SK-N-SH (cell line): ENCODE measurements at regions not wholly inside any gene's neighbourhood (a gene's known extent, or its start where the extent isn't known, plus 50 kb on each side); places are given as distances from the start of the nearest gene placed in this dataset.

Experiments
- CTCF ChIA-PET: fragments of 300-600, 350-600 bp; formaldehyde crosslinking; extraction: SDS; loops from one replicate; lab custom pipeline; 2021; lab: Yijun Ruan, JAX
- POLR2A ChIA-PET: fragments of 350-600 bp; sonication (Branson Sonifier 250); formaldehyde crosslinking; extraction: SDS; loops from one replicate; lab custom pipeline; 2020; ENCODE audit warnings: antibody characterized with exemption, inconsistent platforms; lab: Yijun Ruan, JAX
- DNase-seq: peaks from one replicate; pipeline ENCODE4 v3.0.0; 2012
- H2AFZ ChIP-seq: fragments of 200-600 bp; sonication (generic); 2 replicates; pipeline ENCODE4 v1.8.1; 2016; ENCODE audit warnings: antibody characterized with exemption, mild to moderate bottlenecking, low read depth
- H3F3A ChIP-seq: fragments of 200-600 bp; sonication (generic); replicated peaks from 2 replicates; pipeline ENCODE3; 2016; ENCODE audit warnings: antibody characterized with exemption, mild to moderate bottlenecking; ENCODE audit not compliant: insufficient read depth
- H3K27ac ChIP-seq, 2 experiments: fragments of 200-500 bp in 1 of 2; fragments of 200-600 bp in 1 of 2; sonication (Bioruptor generic) in 1 of 2; sonication (generic), shearing (Covaris generic) in 1 of 2; 2 replicates each; pipeline versions ENCODE4 v1.5.1 to v1.6.1; 2014 to 2016; ENCODE audit warnings: low read depth in 2 of 2, inconsistent platforms in 1 of 2, low read length in 1 of 2, mild to moderate bottlenecking in 1 of 2, mixed read lengths in 1 of 2
- H3K27me3 ChIP-seq: fragments of 200-600 bp; sonication (generic), shearing (Covaris generic); 2 replicates; pipeline ENCODE4 v1.6.1; 2016; ENCODE audit warnings: mixed run types; ENCODE audit not compliant: insufficient read depth
- H3K36me3 ChIP-seq, 2 experiments: fragments of 200-500 bp in 1 of 2; fragments of 200-600 bp in 1 of 2; sonication (Bioruptor generic) in 1 of 2; sonication (generic) in 1 of 2; replicated peaks in 1 of 2; 2 replicates each; pipeline versions ENCODE3 to v1.5.1; 2014 to 2016; ENCODE audit warnings: low read length in 1 of 2, mild to moderate bottlenecking in 1 of 2; ENCODE audit not compliant: insufficient read depth in 2 of 2, control insufficient read depth in 1 of 2
- H3K4me1 ChIP-seq, 2 experiments: fragments of 200-500 bp in 1 of 2; fragments of 200-600 bp in 1 of 2; sonication (Bioruptor generic) in 1 of 2; sonication (generic), shearing (Covaris generic) in 1 of 2; 2 replicates each; pipeline versions ENCODE4 v1.5.1 to v1.6.1; 2014 to 2016; ENCODE audit warnings: low read depth in 1 of 2, low read length in 1 of 2, mixed run types in 1 of 2; ENCODE audit not compliant: insufficient read depth in 2 of 2, control insufficient read depth in 1 of 2
- H3K4me2 ChIP-seq: fragments of 200-600 bp; sonication (generic), shearing (Covaris generic); 2 replicates; pipeline ENCODE4 v1.6.1; 2017; ENCODE audit warnings: mixed run types
- H3K4me3 ChIP-seq, 2 experiments: fragments of 200-500 bp in 1 of 2; fragments of 200-600 bp in 1 of 2; sonication (Bioruptor generic) in 1 of 2; sonication (generic), shearing (Covaris generic) in 1 of 2; 2 replicates each; pipeline versions ENCODE4 v1.5.1 to v1.8.1; 2014 to 2016; ENCODE audit warnings: low read depth in 2 of 2, inconsistent platforms in 1 of 2, low read length in 1 of 2, mild to moderate bottlenecking in 1 of 2, mixed read lengths in 1 of 2, moderate library complexity in 1 of 2
- H3K79me2 ChIP-seq: fragments of 200-600 bp; sonication (generic); 2 replicates; pipeline ENCODE4 v1.8.1; 2017; ENCODE audit warnings: mild to moderate bottlenecking; ENCODE audit not compliant: insufficient read depth
- H3K9ac ChIP-seq: fragments of 200-600 bp; sonication (generic); 2 replicates; pipeline ENCODE4 v1.6.1; 2017; ENCODE audit warnings: mixed run types
- H3K9me2 ChIP-seq: fragments of 200-600 bp; sonication (generic); 2 replicates; pipeline ENCODE4 v1.6.1; 2017; ENCODE audit warnings: mixed run types
- H3K9me3 ChIP-seq: fragments of 200-600 bp; sonication (generic); 2 replicates; pipeline ENCODE4 v1.6.1; 2017; ENCODE audit warnings: mixed run types, mild to moderate bottlenecking, moderate library complexity
- H4K20me1 ChIP-seq: fragments of 200-600 bp; sonication (generic); 2 replicates; pipeline ENCODE4 v1.6.1; 2017; ENCODE audit warnings: mild to moderate bottlenecking, mixed run types; ENCODE audit not compliant: insufficient read depth
- CHD2 ChIP-seq: fragments of 150-350 bp; IDR thresholded peaks from 2 replicates; pipeline ENCODE4 v1.6.1; 2018; ENCODE audit warnings: low read length; ENCODE audit not compliant: partially characterized antibody
- ELF1 ChIP-seq: IDR thresholded peaks from 2 replicates; pipeline ENCODE4 v1.4.0; 2012
- EP300 ChIP-seq, 2 experiments: IDR thresholded peaks; 2 replicates each; pipeline versions ENCODE4 v1.4.0 to v1.6.1; 2012; ENCODE audit warnings: borderline replicate concordance in 1 of 2, low read depth in 1 of 2, low read length in 1 of 2
- EZH2phosphoT487 ChIP-seq: fragments of 200-600 bp; sonication (generic); IDR thresholded peaks from 2 replicates; pipeline ENCODE4 v1.6.1; 2017; ENCODE audit warnings: low read depth, mixed run types, mild to moderate bottlenecking, antibody characterized with exemption, moderate library complexity, borderline replicate concordance
- FOSL2 ChIP-seq: IDR thresholded peaks from 2 replicates; pipeline ENCODE4 v1.4.0; 2012; ENCODE audit warnings: low read depth, mild to moderate bottlenecking, moderate library complexity, borderline replicate concordance
- FOXJ3 ChIP-seq: sonication (generic); formaldehyde crosslinking; IDR thresholded peaks from 2 replicates; pipeline ENCODE4 v1.5.1; 2020; ENCODE audit warnings: mild to moderate bottlenecking, missing genetic modification reagents
- GABPA ChIP-seq: IDR thresholded peaks from 2 replicates; pipeline ENCODE4 v1.4.0; 2012; ENCODE audit warnings: low read depth, mild to moderate bottlenecking
- JUND ChIP-seq: IDR thresholded peaks from 2 replicates; pipeline ENCODE4 v1.4.0; 2012
- MEF2A ChIP-seq: IDR thresholded peaks from 2 replicates; pipeline ENCODE4 v1.4.0; 2012; ENCODE audit warnings: low read depth, borderline replicate concordance
- MXI1 ChIP-seq: IDR thresholded peaks from 2 replicates; pipeline ENCODE4 v1.6.1; 2012; ENCODE audit warnings: mild to moderate bottlenecking, low read depth, low read length, improper control_type of control experiment
- NFIC ChIP-seq: IDR thresholded peaks from 2 replicates; pipeline ENCODE4 v1.4.0; 2012; ENCODE audit warnings: borderline replicate concordance
- NRF1 ChIP-seq: IDR thresholded peaks from 2 replicates; pipeline ENCODE4 v1.6.1; 2012; ENCODE audit warnings: low read depth, mild to moderate bottlenecking, low read length
- POLR2AphosphoS5 ChIP-seq: IDR thresholded peaks from 2 replicates; pipeline ENCODE4 v1.6.1; 2012; ENCODE audit warnings: low read depth, low read length
- RAD21 ChIP-seq: IDR thresholded peaks from 2 replicates; pipeline ENCODE4 v1.6.1; 2012; ENCODE audit warnings: mild to moderate bottlenecking, low read length
- RCOR1 ChIP-seq: fragments of 150-350 bp; IDR thresholded peaks from 2 replicates; pipeline ENCODE4 v1.6.1; 2017; ENCODE audit warnings: antibody characterized with exemption, low read length
- RXRA ChIP-seq: IDR thresholded peaks from 2 replicates; pipeline ENCODE4 v1.4.0; 2012; ENCODE audit warnings: low read depth, mild to moderate bottlenecking, borderline replicate concordance
- SIN3A ChIP-seq: IDR thresholded peaks from 2 replicates; pipeline ENCODE4 v1.6.1; 2012; ENCODE audit warnings: low read depth, mild to moderate bottlenecking, low read length, moderate library complexity, borderline replicate concordance
- SMC3 ChIP-seq: IDR thresholded peaks from 2 replicates; pipeline ENCODE4 v1.6.1; 2012; ENCODE audit warnings: low read depth, low read length, improper control_type of control experiment
- TAF1 ChIP-seq: IDR thresholded peaks from 2 replicates; pipeline ENCODE4 v1.6.1; 2012; ENCODE audit warnings: low read depth, mild to moderate bottlenecking, low read length, moderate library complexity, borderline replicate concordance
- TCF12 ChIP-seq: IDR thresholded peaks from 2 replicates; pipeline ENCODE4 v1.4.0; 2012
- TEAD4 ChIP-seq: IDR thresholded peaks from 2 replicates; pipeline ENCODE4 v1.4.0; 2012; ENCODE audit warnings: mild to moderate bottlenecking, borderline replicate concordance; ENCODE audit not compliant: insufficient read depth
- YY1 ChIP-seq: IDR thresholded peaks from 2 replicates; pipeline ENCODE4 v1.4.0; 2012; ENCODE audit warnings: low read depth, mild to moderate bottlenecking
- WGBS: methylation state at CpG from one replicate; pipeline ENCODE4 v1.1.6; 2017; ENCODE audit warnings: low lambda C conversion rate; 5-methylcytosine and 5-hydroxymethylcytosine counted together
- TF ChIP-seq, protein P1 (sequence below): IDR thresholded peaks from 2 replicates; pipeline ENCODE4 v1.4.0; 2012; ENCODE audit warnings: low read depth
- TF ChIP-seq, protein P2 (sequence below): fragments of 200-600 bp; sonication (generic); IDR thresholded peaks from 2 replicates; pipeline ENCODE4 v1.6.1; 2017; ENCODE audit warnings: antibody characterized with exemption, mild to moderate bottlenecking, moderate library complexity
- TF ChIP-seq, protein P3 (sequence below): IDR thresholded peaks from 2 replicates; pipeline ENCODE4 v1.4.0; 2012; ENCODE audit warnings: low read depth, borderline replicate concordance
- TF ChIP-seq, protein P4 (sequence below): fragments of 150-350 bp; IDR thresholded peaks from 2 replicates; pipeline ENCODE4 v1.6.1; 2017; ENCODE audit warnings: antibody characterized with exemption, low read length, low read depth, borderline replicate concordance
- TF ChIP-seq, protein P5 (sequence below): IDR thresholded peaks from 2 replicates; pipeline ENCODE4; 2012
- TF ChIP-seq, protein P6 (sequence below): fragments of 150-350 bp; IDR thresholded peaks from 2 replicates; pipeline ENCODE4 v1.6.1; 2016; ENCODE audit warnings: mild to moderate bottlenecking, low read depth, low read length

DNA sequence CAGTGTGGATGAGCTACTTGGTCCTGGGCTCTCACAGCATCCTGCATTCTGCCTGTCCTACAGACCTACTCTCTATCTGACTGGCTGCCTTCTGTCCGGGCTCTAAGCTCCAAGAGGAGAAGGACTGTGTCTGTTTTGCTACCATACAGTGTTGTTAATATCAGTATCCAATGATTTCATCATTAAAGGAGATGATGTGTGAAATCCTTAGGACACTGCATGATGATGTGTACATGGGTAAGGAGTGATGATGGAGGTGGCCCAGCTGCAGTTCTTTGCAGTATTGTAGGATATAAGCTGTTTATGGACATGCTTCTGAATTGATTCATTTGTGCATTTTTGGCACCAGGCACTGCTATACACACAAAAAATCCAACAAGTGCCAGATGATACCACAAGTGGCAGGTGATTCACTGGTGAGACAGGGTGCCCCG, 536.9 kb upstream of the CDH11 start:
- H3K9ac ChIP-seq = no peak overlapping the region
- no peaks in the 10 kb centered on the region for H3K9me3 ChIP-seq
- peaks cover 13% of the 10 kb centered on the region for H3F3A ChIP-seq
- CTCF ChIA-PET = no interaction called here
- H3K9me2 ChIP-seq = no peaks in the 10 kb centered on the region
- POLR2A ChIA-PET = no interaction called here
- DNase-seq = no peak
- no peak overlapping the region for H3K4me2 ChIP-seq
- no peaks in the 10 kb centered on the region for H3K79me2 ChIP-seq
- H3K4me1 ChIP-seq = peaks cover 24 to 55% of the 10 kb centered on the region in 2 experiments; a peak in 3 of 4 replicates
- peak overlapping the region; percentile 46 to 63; a peak in 3 of 4 replicates for H3K27ac ChIP-seq
- no peaks in the 10 kb centered on the region for H4K20me1 ChIP-seq
- WGBS = 36% methylated on average over 2 of the region's 2 CpGs
- peak overlapping the region; percentile 54; the same call in 1 of the 2 replicates for H2AFZ ChIP-seq
- H3K27me3 ChIP-seq = no peaks in the 10 kb centered on the region
- H3K36me3 ChIP-seq = no peaks in the 10 kb centered on the region
- no peak overlapping the region for H3K4me3 ChIP-seq
- TF ChIP-seq GABPA = no peak
- no peak for TF ChIP-seq POLR2AphosphoS5
- no peak for TF ChIP-seq YY1
- no peak for TF ChIP-seq MEF2A
- TF ChIP-seq RCOR1 = no peak
- TF ChIP-seq TAF1 = no peak
- no peak for TF ChIP-seq RAD21
- no peak for TF ChIP-seq FOXJ3
- no peak for TF ChIP-seq CHD2
- TF ChIP-seq, protein P1, sequence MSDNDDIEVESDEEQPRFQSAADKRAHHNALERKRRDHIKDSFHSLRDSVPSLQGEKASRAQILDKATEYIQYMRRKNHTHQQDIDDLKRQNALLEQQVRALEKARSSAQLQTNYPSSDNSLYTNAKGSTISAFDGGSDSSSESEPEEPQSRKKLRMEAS = no peak
- TF ChIP-seq NRF1 = no peak
- TF ChIP-seq EZH2phosphoT487 = no peak
- no peak for TF ChIP-seq EP300 (IDR thresholded peaks at IDR 0.05; ENCODE audit: borderline replicate concordance in 1 of 2, low read depth in 1 of 2, low read length in 1 of 2)
- TF ChIP-seq TEAD4 = no peak
- TF ChIP-seq, protein P2, sequence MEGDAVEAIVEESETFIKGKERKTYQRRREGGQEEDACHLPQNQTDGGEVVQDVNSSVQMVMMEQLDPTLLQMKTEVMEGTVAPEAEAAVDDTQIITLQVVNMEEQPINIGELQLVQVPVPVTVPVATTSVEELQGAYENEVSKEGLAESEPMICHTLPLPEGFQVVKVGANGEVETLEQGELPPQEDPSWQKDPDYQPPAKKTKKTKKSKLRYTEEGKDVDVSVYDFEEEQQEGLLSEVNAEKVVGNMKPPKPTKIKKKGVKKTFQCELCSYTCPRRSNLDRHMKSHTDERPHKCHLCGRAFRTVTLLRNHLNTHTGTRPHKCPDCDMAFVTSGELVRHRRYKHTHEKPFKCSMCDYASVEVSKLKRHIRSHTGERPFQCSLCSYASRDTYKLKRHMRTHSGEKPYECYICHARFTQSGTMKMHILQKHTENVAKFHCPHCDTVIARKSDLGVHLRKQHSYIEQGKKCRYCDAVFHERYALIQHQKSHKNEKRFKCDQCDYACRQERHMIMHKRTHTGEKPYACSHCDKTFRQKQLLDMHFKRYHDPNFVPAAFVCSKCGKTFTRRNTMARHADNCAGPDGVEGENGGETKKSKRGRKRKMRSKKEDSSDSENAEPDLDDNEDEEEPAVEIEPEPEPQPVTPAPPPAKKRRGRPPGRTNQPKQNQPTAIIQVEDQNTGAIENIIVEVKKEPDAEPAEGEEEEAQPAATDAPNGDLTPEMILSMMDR = no peak
- TF ChIP-seq, protein P3, sequence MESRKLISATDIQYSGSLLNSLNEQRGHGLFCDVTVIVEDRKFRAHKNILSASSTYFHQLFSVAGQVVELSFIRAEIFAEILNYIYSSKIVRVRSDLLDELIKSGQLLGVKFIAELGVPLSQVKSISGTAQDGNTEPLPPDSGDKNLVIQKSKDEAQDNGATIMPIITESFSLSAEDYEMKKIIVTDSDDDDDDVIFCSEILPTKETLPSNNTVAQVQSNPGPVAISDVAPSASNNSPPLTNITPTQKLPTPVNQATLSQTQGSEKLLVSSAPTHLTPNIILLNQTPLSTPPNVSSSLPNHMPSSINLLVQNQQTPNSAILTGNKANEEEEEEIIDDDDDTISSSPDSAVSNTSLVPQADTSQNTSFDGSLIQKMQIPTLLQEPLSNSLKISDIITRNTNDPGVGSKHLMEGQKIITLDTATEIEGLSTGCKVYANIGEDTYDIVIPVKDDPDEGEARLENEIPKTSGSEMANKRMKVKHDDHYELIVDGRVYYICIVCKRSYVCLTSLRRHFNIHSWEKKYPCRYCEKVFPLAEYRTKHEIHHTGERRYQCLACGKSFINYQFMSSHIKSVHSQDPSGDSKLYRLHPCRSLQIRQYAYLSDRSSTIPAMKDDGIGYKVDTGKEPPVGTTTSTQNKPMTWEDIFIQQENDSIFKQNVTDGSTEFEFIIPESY = no peak
- TF ChIP-seq RXRA = no peak
- TF ChIP-seq, protein P4, sequence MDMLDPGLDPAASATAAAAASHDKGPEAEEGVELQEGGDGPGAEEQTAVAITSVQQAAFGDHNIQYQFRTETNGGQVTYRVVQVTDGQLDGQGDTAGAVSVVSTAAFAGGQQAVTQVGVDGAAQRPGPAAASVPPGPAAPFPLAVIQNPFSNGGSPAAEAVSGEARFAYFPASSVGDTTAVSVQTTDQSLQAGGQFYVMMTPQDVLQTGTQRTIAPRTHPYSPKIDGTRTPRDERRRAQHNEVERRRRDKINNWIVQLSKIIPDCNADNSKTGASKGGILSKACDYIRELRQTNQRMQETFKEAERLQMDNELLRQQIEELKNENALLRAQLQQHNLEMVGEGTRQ = no peak
- no peak for TF ChIP-seq MXI1
- peak; percentile 56; the same call in 1 of the 2 replicates for TF ChIP-seq FOSL2
- TF ChIP-seq JUND = peak; percentile 30
- peak; percentile 79 for TF ChIP-seq NFIC
- no peak for TF ChIP-seq SIN3A
- peak; percentile 63 for TF ChIP-seq TCF12
- TF ChIP-seq, protein P5, sequence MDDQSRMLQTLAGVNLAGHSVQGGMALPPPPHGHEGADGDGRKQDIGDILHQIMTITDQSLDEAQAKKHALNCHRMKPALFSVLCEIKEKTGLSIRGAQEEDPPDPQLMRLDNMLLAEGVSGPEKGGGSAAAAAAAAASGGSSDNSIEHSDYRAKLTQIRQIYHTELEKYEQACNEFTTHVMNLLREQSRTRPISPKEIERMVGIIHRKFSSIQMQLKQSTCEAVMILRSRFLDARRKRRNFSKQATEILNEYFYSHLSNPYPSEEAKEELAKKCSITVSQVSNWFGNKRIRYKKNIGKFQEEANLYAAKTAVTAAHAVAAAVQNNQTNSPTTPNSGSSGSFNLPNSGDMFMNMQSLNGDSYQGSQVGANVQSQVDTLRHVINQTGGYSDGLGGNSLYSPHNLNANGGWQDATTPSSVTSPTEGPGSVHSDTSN = peak; percentile 30; the same call in 1 of the 2 replicates
- no peak for TF ChIP-seq SMC3
- TF ChIP-seq ELF1 = no peak
- TF ChIP-seq, protein P6, sequence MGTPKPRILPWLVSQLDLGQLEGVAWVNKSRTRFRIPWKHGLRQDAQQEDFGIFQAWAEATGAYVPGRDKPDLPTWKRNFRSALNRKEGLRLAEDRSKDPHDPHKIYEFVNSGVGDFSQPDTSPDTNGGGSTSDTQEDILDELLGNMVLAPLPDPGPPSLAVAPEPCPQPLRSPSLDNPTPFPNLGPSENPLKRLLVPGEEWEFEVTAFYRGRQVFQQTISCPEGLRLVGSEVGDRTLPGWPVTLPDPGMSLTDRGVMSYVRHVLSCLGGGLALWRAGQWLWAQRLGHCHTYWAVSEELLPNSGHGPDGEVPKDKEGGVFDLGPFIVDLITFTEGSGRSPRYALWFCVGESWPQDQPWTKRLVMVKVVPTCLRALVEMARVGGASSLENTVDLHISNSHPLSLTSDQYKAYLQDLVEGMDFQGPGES = no peak
